Smooth muscle cell (in vitro differentiated cells): ENCODE measurements at regions not wholly inside any gene's neighbourhood (a gene's known extent, or its start where the extent isn't known, plus 50 kb on each side); places are given as distances from the start of the nearest gene placed in this dataset.

Experiments
- DNase-seq: peaks from one replicate; lab custom pipeline; 2025; ENCODE audit not compliant: unreplicated experiment; lab: John Stamatoyannopoulos, UW
- H2AFZ ChIP-seq: fragments of 200-600 bp; sonication (generic); 2 replicates; pipeline ENCODE4 v1.6.0; 2016; ENCODE audit warnings: antibody characterized with exemption, low read depth, mild to moderate bottlenecking
- H3F3A ChIP-seq: fragments of 200-600 bp; sonication (generic); 2 replicates; pipeline ENCODE4 v1.6.0; 2017; ENCODE audit warnings: antibody characterized with exemption, low read depth
- H3K27ac ChIP-seq: fragments of 200-600 bp; sonication (generic); 2 replicates; pipeline ENCODE4 v1.5.1; 2016; ENCODE audit warnings: low read depth, mild to moderate bottlenecking
- H3K27me3 ChIP-seq: fragments of 200-600 bp; sonication (generic); 2 replicates; pipeline ENCODE4 v1.6.1; 2016; ENCODE audit warnings: low read depth, mild to moderate bottlenecking
- H3K36me3 ChIP-seq: fragments of 200-600 bp; sonication (generic); 2 replicates; pipeline ENCODE4 v1.5.1; 2016; ENCODE audit warnings: low read depth
- H3K4me1 ChIP-seq: fragments of 200-600 bp; sonication (generic); 2 replicates; pipeline ENCODE4 v1.5.1; 2016; ENCODE audit warnings: low read depth
- H3K4me2 ChIP-seq: fragments of 200-600 bp; sonication (generic); 2 replicates; pipeline ENCODE4 v1.6.0; 2016; ENCODE audit warnings: mild to moderate bottlenecking
- H3K4me3 ChIP-seq: fragments of 200-600 bp; sonication (generic); 2 replicates; pipeline ENCODE4 v1.5.1; 2016; ENCODE audit warnings: mild to moderate bottlenecking
- H3K79me2 ChIP-seq: fragments of 200-600 bp; sonication (generic); 2 replicates; pipeline ENCODE4 v1.6.0; 2016; ENCODE audit warnings: low read depth, mild to moderate bottlenecking
- H3K9ac ChIP-seq: fragments of 200-600 bp; sonication (generic); 2 replicates; pipeline ENCODE4 v1.6.0; 2016; ENCODE audit warnings: low read depth
- H3K9me3 ChIP-seq: fragments of 200-600 bp; sonication (generic); replicated peaks from 2 replicates; pipeline ENCODE4 v1.5.1; 2016; ENCODE audit warnings: low read depth
- H4K20me1 ChIP-seq: fragments of 200-600 bp; sonication (generic); 2 replicates; pipeline ENCODE4 v1.6.0; 2016; ENCODE audit warnings: low read depth
- WGBS: methylation state at CpG from one replicate; pipeline ENCODE4 v1.1.7; 2016; ENCODE audit warnings: low lambda C conversion rate; 5-methylcytosine and 5-hydroxymethylcytosine counted together
- TF ChIP-seq, protein P1 (sequence below): fragments of 200-600 bp; sonication (generic); IDR thresholded peaks from 2 replicates; pipeline ENCODE4 v1.5.1; 2017; ENCODE audit warnings: borderline replicate concordance, mild to moderate bottlenecking, antibody characterized with exemption; ENCODE audit not compliant: insufficient read depth, poor library complexity, severe bottlenecking

- H3K9me3 ChIP-seq, result no peaks in the 10 kb centered on the region
- no peaks in the 10 kb centered on the region for H3F3A ChIP-seq
- H3K27me3 ChIP-seq, result no peaks in the 10 kb centered on the region
- no peak overlapping the region for H3K4me2 ChIP-seq
- no peaks in the 10 kb centered on the region for H3K4me1 ChIP-seq
- 79% methylated on average over 5 of the region's 5 CpGs for WGBS
- H4K20me1 ChIP-seq, result no peaks in the 10 kb centered on the region
- H3K79me2 ChIP-seq, result no peaks in the 10 kb centered on the region
- no peak overlapping the region for H3K27ac ChIP-seq
- no peak overlapping the region for H3K4me3 ChIP-seq
- no peak overlapping the region for H2AFZ ChIP-seq
- TF ChIP-seq, protein P1, sequence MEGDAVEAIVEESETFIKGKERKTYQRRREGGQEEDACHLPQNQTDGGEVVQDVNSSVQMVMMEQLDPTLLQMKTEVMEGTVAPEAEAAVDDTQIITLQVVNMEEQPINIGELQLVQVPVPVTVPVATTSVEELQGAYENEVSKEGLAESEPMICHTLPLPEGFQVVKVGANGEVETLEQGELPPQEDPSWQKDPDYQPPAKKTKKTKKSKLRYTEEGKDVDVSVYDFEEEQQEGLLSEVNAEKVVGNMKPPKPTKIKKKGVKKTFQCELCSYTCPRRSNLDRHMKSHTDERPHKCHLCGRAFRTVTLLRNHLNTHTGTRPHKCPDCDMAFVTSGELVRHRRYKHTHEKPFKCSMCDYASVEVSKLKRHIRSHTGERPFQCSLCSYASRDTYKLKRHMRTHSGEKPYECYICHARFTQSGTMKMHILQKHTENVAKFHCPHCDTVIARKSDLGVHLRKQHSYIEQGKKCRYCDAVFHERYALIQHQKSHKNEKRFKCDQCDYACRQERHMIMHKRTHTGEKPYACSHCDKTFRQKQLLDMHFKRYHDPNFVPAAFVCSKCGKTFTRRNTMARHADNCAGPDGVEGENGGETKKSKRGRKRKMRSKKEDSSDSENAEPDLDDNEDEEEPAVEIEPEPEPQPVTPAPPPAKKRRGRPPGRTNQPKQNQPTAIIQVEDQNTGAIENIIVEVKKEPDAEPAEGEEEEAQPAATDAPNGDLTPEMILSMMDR, result no peak
- H3K9ac ChIP-seq, result no peak overlapping the region
- no peak for DNase-seq
- no peaks in the 10 kb centered on the region for H3K36me3 ChIP-seq
These were observed 106.0 kb upstream of the OR9Q1 start for GRCh38 chr11:57917632-57918031.

GRCh38 chr11:57920971-57921370 lies 102.7 kb upstream of the OR9Q1 start:
- no peaks in the 10 kb centered on the region for H3K36me3 ChIP-seq
- no peaks in the 10 kb centered on the region for H3K4me1 ChIP-seq
- H3K79me2 ChIP-seq, result no peaks in the 10 kb centered on the region
- no peak overlapping the region for H3K27ac ChIP-seq
- no peaks in the 10 kb centered on the region for H3K9me3 ChIP-seq
- no peak overlapping the region for H3K9ac ChIP-seq
- H2AFZ ChIP-seq, result no peak overlapping the region
- H4K20me1 ChIP-seq, result no peaks in the 10 kb centered on the region
- no peaks in the 10 kb centered on the region for H3F3A ChIP-seq
- H3K4me3 ChIP-seq, result no peak overlapping the region
- no peak for DNase-seq
- 87% methylated on average over 5 of the region's 5 CpGs for WGBS
- no peak overlapping the region for H3K4me2 ChIP-seq
- no peaks in the 10 kb centered on the region for H3K27me3 ChIP-seq
- TF ChIP-seq, protein P1, result no peak

DNA sequence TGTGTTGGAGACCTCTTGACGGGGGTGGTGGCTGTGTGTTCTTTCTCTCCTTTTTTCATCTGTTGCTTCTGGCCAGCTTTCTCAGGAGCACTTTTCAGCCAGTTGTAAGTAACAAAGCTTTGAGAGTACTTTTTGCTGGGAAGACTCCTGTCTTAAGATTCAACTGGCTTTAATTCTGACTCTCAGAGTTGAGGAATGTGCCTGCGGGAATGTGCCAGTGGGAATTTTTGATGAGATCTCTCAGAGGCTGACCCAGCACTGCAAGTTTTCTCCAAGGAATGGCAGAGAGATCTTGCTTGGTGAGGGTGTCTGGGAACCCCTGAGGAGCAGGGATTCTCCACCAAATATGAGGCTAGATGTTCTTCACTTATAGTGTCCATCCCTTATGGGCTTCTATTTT lies 91.6 kb upstream of the OR9Q1 start:
- Histone ChIP-seq H3K36me3 (no peaks in the 10 kb centered on the region), H3F3A (no peaks in the 10 kb centered on the region), H3K9me3 (no peaks in the 10 kb centered on the region), H3K27ac (no peak overlapping the region), H2AFZ (no peak overlapping the region), H3K4me1 (no peaks in the 10 kb centered on the region), H3K79me2 (no peaks in the 10 kb centered on the region), H3K9ac (no peak overlapping the region), H4K20me1 (no peaks in the 10 kb centered on the region), H3K4me2 (no peak overlapping the region), H3K4me3 (no peak overlapping the region), H3K27me3 (no peaks in the 10 kb centered on the region)
- DNase-seq, result no peak
- WGBS, result 92% methylated on average over 2 of the region's 2 CpGs
- TF ChIP-seq, protein P1, result no peak

DNA sequence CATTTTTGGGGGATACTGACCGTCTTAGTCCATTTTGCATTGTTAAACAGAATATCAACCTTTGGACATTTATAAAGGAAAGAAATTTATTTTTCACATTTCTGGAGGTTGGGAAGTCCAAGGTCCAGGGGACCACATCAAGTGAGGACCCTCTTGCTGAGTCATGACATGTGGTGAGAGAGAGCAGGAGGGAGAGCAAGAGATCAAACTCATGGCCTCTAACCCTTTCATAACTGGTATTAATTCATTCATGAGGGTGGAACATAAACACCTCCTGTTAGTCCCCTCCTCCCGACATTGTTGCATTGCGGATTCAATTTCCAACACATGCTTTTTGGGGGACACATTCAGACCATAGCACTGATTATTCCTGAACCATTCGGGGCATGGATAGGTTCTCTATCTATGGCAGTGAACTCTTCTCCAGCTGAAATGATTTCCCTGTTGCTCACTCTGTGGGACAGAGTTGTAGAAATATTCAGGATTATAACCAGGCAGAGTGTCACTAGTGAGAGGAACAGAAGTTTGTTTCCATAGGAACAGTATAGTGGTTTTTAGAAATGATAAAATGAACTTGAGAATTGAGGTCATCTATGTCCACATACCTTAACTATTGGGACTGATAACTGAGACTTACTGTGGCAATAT lies 88.2 kb upstream of the OR9Q1 start:
- no peaks in the 10 kb centered on the region for H3K9me3 ChIP-seq

More for the DNA sequence above, 88.2 kb upstream of the OR9Q1 start:
- Histone ChIP-seq H3K4me3 (no peak overlapping the region), H3K4me2 (no peak overlapping the region), H3K27ac (no peak overlapping the region), H4K20me1 (no peaks in the 10 kb centered on the region), H2AFZ (no peak overlapping the region), H3K36me3 (no peaks in the 10 kb centered on the region), H3F3A (no peaks in the 10 kb centered on the region), H3K9ac (no peak overlapping the region), H3K27me3 (no peaks in the 10 kb centered on the region), H3K4me1 (no peaks in the 10 kb centered on the region), H3K79me2 (no peaks in the 10 kb centered on the region)
- 95% methylated on average over 4 of the region's 4 CpGs for WGBS
- TF ChIP-seq, protein P1, result no peak
- DNase-seq, result no peak
